ENCODE measurements at regions not wholly inside any gene's neighbourhood (a gene's known extent, or its start where the extent isn't known, plus 50 kb on each side); places are given as distances from the start of the nearest gene placed in this dataset.

- no peak for TF ChIP-seq EZH2phosphoT487 (IDR thresholded peaks at IDR 0.05; ENCODE audit: low read depth)
- H3K9me3 ChIP-seq (ENCODE audit: insufficient read depth, low read length), result no peaks in the 10 kb centered on the region
These were observed 1250.8 kb upstream of the CDH18 start for GRCh38 chr5:21238786-21239185.

GRCh38 chr5:21237461-21237860, 1249.5 kb upstream of the CDH18 start:
- no peak overlapping the region for H3K9ac ChIP-seq (ENCODE audit: low read length)
- H3K9me3 ChIP-seq (ENCODE audit: insufficient read depth, low read length), result no peaks in the 10 kb centered on the region
- H3K4me2 ChIP-seq (ENCODE audit: low read length), result no peak overlapping the region
- no peaks in the 10 kb centered on the region for H4K20me1 ChIP-seq (ENCODE audit: insufficient read depth, low read length)
- no peaks in the 10 kb centered on the region for H3K4me1 ChIP-seq (ENCODE audit: low read length)
- no peak overlapping the region for H3K4me3 ChIP-seq (ENCODE audit: low read length)
- no peaks in the 10 kb centered on the region for H3K79me2 ChIP-seq (ENCODE audit: low read length)
- H3K27me3 ChIP-seq (ENCODE audit: low read depth, low read length), result no peaks in the 10 kb centered on the region
- H3K27ac ChIP-seq (ENCODE audit: low read length), result no peak overlapping the region
- H3K36me3 ChIP-seq (replicated peaks; ENCODE audit: low read depth, low read length), result no peaks in the 10 kb centered on the region
- TF ChIP-seq EZH2phosphoT487 (IDR thresholded peaks at IDR 0.05; ENCODE audit: low read depth) (no peak), CTCF (IDR thresholded peaks at IDR 0.05; ENCODE audit: low read depth, low read length) (no peak)
- no peak overlapping the region for H2AFZ ChIP-seq (ENCODE audit: low read depth, low read length)

More at GRCh38 chr5:21238786-21239185, 1250.8 kb upstream of the CDH18 start:
- Histone ChIP-seq H3K36me3 (replicated peaks; ENCODE audit: low read depth, low read length) (no peaks in the 10 kb centered on the region), H3K4me1 (ENCODE audit: low read length) (no peaks in the 10 kb centered on the region), H3K79me2 (ENCODE audit: low read length) (no peaks in the 10 kb centered on the region), H4K20me1 (ENCODE audit: insufficient read depth, low read length) (no peaks in the 10 kb centered on the region), H2AFZ (ENCODE audit: low read depth, low read length) (no peak overlapping the region), H3K4me2 (ENCODE audit: low read length) (no peak overlapping the region), H3K27ac (ENCODE audit: low read length) (no peak overlapping the region), H3K9ac (ENCODE audit: low read length) (no peak overlapping the region), H3K4me3 (ENCODE audit: low read length) (no peak overlapping the region), H3K27me3 (ENCODE audit: low read depth, low read length) (no peaks in the 10 kb centered on the region)

GRCh38 chr5:21236971-21237427, 1249.0 kb upstream of the CDH18 start:
- H3K27ac ChIP-seq (ENCODE audit: low read length), result no peak overlapping the region
- no peaks in the 10 kb centered on the region for H3K9me3 ChIP-seq (ENCODE audit: insufficient read depth, low read length)
- H3K4me3 ChIP-seq (ENCODE audit: low read length), result no peak overlapping the region
- H3K36me3 ChIP-seq (replicated peaks; ENCODE audit: low read depth, low read length), result no peaks in the 10 kb centered on the region
- no peak overlapping the region for H2AFZ ChIP-seq (ENCODE audit: low read depth, low read length)
- TF ChIP-seq EZH2phosphoT487 (IDR thresholded peaks at IDR 0.05; ENCODE audit: low read depth) (no peak), CTCF (IDR thresholded peaks at IDR 0.05; ENCODE audit: low read depth, low read length) (no peak)
- H3K4me2 ChIP-seq (ENCODE audit: low read length), result no peak overlapping the region
- H4K20me1 ChIP-seq (ENCODE audit: insufficient read depth, low read length), result no peaks in the 10 kb centered on the region
- no peaks in the 10 kb centered on the region for H3K4me1 ChIP-seq (ENCODE audit: low read length)
- H3K79me2 ChIP-seq (ENCODE audit: low read length), result no peaks in the 10 kb centered on the region
- H3K9ac ChIP-seq (ENCODE audit: low read length), result no peak overlapping the region
- H3K27me3 ChIP-seq (ENCODE audit: low read depth, low read length), result no peaks in the 10 kb centered on the region

GRCh38 chr5:21236104-21236503, 1248.1 kb upstream of the CDH18 start:
- H3K79me2 ChIP-seq (ENCODE audit: low read length), result no peaks in the 10 kb centered on the region
- H2AFZ ChIP-seq (ENCODE audit: low read depth, low read length), result no peak overlapping the region
- H3K27me3 ChIP-seq (ENCODE audit: low read depth, low read length), result no peaks in the 10 kb centered on the region
- no peak overlapping the region for H3K4me2 ChIP-seq (ENCODE audit: low read length)
- no peak for TF ChIP-seq CTCF (IDR thresholded peaks at IDR 0.05; ENCODE audit: low read depth, low read length)
- no peak for TF ChIP-seq EZH2phosphoT487 (IDR thresholded peaks at IDR 0.05; ENCODE audit: low read depth)
- no peaks in the 10 kb centered on the region for H4K20me1 ChIP-seq (ENCODE audit: insufficient read depth, low read length)
- no peaks in the 10 kb centered on the region for H3K36me3 ChIP-seq (replicated peaks; ENCODE audit: low read depth, low read length)
- H3K9me3 ChIP-seq (ENCODE audit: insufficient read depth, low read length), result no peaks in the 10 kb centered on the region
- H3K4me3 ChIP-seq (ENCODE audit: low read length), result no peak overlapping the region
- no peaks in the 10 kb centered on the region for H3K4me1 ChIP-seq (ENCODE audit: low read length)
- H3K9ac ChIP-seq (ENCODE audit: low read length), result no peak overlapping the region
- H3K27ac ChIP-seq (ENCODE audit: low read length), result no peak overlapping the region
